GM12801 (cell line): ENCODE measurements at regions not wholly inside any gene's neighbourhood (a gene's known extent, or its start where the extent isn't known, plus 50 kb on each side); places are given as distances from the start of the nearest gene placed in this dataset.

Source experiments
- TF ChIP-seq, protein P1 (sequence below): IDR thresholded peaks from one replicate; pipeline ENCODE4 v1.5.1; 2011; ENCODE audit warnings: control low read depth; ENCODE audit not compliant: insufficient read length; ENCODE audit errors: extremely low read depth

DNA sequence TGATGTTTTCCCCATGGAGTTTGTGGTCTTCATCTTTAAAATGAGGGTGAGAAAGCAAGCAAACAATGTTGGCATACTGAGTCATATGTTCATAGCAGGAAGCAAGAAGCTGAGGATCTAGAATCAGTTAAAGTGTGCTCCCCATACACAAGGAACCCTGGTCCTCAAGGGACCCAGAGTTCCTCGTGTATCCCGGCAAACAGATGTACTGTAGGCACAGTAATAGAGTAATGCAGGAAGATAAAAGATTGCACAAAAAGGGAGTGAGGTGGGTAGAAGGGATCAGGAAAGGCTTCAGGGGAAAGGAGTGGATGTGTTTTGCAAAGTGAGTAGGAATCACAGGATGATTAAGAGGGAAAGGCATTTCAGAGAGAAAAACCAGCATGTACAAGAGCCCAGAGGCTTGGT, 412.3 kb upstream of the CDH11 start:
- TF ChIP-seq, protein P1, sequence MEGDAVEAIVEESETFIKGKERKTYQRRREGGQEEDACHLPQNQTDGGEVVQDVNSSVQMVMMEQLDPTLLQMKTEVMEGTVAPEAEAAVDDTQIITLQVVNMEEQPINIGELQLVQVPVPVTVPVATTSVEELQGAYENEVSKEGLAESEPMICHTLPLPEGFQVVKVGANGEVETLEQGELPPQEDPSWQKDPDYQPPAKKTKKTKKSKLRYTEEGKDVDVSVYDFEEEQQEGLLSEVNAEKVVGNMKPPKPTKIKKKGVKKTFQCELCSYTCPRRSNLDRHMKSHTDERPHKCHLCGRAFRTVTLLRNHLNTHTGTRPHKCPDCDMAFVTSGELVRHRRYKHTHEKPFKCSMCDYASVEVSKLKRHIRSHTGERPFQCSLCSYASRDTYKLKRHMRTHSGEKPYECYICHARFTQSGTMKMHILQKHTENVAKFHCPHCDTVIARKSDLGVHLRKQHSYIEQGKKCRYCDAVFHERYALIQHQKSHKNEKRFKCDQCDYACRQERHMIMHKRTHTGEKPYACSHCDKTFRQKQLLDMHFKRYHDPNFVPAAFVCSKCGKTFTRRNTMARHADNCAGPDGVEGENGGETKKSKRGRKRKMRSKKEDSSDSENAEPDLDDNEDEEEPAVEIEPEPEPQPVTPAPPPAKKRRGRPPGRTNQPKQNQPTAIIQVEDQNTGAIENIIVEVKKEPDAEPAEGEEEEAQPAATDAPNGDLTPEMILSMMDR = no peak

DNA sequence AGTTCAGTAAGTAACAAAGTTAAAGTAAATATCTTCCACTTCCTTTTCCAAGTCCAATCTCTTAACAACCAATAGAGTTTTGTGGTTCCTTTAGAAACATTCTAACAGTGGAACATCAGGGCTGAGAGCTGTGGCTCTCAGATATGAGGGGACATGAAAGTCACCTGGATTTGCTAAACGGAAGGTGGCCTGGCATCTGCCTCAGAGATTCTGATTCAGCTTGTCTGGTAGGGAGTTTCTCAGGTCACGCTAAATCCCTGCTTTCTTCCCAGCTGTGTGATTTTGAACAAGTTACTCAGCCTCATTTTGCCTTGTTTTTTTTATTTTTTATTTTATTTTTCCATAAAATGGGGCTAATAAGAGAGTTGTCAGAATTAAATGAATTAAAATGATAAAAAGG, 411.0 kb upstream of the CDH11 start:
- TF ChIP-seq, protein P1 = no peak

DNA sequence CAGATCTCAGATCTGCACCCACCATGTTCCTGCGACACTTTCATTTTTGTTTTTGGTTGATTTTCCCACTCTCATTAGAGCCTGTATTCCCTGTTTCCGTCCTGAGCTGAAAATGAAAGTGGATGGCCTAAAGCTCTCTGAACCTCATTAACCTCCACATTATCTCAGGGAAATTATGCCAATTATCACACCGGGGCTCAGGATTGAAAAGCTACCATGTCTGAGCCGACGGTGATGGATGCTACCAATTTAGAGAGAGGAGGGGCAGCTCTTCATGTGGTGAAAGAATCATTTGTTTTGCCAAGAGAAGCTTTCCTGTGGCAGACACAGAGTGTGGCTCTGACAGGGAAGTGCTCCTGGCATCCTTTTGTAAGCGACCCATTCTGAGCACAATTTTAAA, 410.4 kb upstream of the CDH11 start:
- TF ChIP-seq, protein P1 = no peak

DNA sequence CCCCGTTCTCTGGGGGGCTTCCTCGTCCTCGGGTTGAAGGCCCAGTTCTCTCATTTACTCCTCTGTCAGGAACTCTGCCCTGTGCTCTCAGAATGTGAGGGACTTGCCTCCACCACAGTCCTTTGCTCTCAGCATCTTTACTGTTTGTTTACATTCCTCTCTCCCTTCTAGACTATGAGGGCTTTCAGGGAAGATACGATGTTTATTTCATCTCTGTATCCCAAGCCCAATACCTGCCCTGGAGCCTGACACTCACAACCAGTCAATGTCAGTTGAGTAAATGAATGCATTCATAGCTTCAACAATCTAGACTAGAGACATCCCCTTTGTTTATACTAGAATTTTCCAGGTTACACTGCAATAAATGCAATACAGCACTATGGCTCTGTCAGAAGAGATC, 409.6 kb upstream of the CDH11 start:
- TF ChIP-seq, protein P1 = no peak

DNA sequence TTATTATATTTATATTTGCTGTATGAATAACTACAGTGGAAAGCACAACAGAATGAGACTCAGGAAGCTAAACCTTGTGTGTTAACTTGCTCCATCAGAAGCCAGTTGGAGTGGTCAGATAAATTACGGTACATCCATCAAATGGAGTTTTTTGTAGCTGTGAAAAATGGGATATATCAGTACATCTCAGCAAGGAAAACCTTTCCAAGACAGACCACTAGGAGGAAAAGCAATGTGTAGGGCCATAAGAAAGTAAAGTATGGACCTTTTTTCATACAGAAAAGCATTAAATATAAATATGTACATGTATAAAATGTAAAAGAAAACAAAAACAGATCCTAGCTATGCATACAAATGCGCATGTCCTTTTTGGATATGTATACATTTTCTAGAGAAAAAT, 403.8 kb upstream of the CDH11 start:
- TF ChIP-seq, protein P1 = no peak

DNA sequence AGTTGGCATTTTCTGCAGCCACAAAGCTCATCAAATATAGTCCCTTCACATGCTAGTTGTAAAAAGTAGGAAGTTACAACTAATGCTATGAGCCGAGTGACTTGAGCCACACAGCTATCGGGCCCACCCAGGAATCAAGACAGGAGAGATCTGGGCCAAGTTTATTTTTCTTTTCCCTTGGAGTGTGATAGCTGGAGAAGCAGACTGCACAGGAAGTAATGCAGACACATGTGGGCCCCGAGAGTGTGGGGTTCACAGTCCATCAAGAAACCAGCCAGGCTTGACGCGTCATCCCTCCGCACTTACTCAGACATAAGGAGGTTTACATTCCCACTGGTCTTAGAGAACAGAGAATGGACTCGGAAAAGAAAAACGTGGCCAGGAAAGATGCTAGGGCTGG, 403.1 kb upstream of the CDH11 start:
- TF ChIP-seq, protein P1 = no peak

DNA sequence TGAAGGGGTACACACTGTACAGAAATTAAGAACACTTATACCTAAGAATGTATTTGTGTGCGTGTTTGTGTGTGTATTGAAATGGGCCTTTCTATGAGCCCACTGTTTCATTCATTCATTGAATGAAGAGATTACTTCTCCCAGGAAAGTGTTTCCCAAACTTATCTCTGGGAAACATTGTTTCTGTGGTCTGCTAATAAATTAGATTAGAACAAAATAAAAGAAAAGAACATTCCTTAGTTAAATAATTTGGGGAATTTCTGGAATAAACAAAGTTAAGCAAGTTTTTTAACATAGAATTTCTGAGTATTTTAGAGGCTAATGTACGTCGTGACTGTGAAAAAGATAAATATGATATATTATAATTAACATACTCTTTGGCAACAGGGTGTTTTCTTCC, 402.4 kb upstream of the CDH11 start:
- TF ChIP-seq, protein P1 = no peak

DNA sequence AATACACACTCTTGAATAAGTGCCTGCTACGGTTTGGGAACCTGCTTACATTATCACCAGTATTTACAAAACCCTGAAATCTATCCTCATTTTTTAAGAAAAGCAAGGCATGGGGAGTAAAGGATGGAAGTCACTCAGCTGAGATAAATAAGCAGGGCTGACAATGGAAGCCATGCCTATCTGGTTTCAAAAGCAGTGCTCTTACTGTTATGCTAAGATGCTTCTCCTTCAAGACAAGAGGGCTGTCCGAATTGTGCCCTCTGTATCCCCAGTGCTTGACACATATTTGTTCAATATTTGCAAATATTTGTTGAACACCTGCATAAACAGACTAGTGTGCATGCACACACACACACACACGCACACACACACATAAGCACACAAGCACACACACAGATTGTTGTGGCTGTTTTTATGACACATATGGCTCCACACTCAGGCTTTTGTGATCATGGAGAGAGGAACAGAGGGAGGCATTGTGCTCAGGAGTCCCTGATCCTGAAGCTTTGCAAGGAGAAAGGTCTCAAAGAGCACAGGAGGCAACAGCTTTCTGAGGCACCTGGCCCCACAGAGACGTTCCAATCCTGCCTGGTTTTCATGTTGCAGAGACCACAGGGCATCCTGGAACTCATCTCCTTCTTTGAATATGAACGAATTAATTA, 401.6 kb upstream of the CDH11 start:
- TF ChIP-seq, protein P1 = no peak
